ENCODE measurements at regions not wholly inside any gene's neighbourhood (a gene's known extent, or its start where the extent isn't known, plus 50 kb on each side); places are given as distances from the start of the nearest gene placed in this dataset.

DNA sequence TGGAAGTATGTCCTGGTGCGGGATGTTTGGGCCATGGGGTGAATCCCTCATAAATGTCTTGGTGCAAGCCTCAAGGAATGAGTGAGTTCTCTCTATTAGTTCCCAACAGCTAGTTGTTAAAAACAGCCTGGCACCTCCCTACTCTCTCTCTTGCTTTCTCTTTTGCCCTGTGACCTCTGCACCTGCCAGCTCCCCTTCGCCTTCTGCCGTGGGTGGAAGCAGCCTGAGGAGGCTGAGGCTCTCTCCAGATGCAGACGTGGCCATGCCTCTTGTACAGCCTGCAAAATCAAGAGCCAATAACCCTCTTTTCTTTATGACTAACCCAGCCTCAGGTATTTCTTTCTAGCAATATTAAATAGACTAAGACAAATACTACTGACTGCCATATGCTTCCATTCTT is 210.3 kb downstream of the POM121L12 start:
- CTCF ChIA-PET = no interaction called here
- POLR2A ChIA-PET = no interaction called here
- DNase-seq (ENCODE audit: extremely low spot score) = no peak
- TF ChIP-seq SUZ12 (IDR thresholded peaks at IDR 0.05) = no peak
- TF ChIP-seq L3MBTL2 (conservative IDR thresholded peaks at IDR 0.05) = no peak
- TF ChIP-seq, protein P1, sequence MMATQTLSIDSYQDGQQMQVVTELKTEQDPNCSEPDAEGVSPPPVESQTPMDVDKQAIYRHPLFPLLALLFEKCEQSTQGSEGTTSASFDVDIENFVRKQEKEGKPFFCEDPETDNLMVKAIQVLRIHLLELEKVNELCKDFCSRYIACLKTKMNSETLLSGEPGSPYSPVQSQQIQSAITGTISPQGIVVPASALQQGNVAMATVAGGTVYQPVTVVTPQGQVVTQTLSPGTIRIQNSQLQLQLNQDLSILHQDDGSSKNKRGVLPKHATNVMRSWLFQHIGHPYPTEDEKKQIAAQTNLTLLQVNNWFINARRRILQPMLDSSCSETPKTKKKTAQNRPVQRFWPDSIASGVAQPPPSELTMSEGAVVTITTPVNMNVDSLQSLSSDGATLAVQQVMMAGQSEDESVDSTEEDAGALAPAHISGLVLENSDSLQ (IDR thresholded peaks at IDR 0.05) = no peak
- TF ChIP-seq FOXK2 (IDR thresholded peaks at IDR 0.05) = no peak
- no peak for TF ChIP-seq SP1 (IDR thresholded peaks at IDR 0.05)
- TF ChIP-seq BHLHE40 (IDR thresholded peaks at IDR 0.05; ENCODE audit: borderline replicate concordance) = no peak
- no peak for TF ChIP-seq ELF4 (IDR thresholded peaks at IDR 0.05)
- TF ChIP-seq FOXM1 (IDR thresholded peaks at IDR 0.05; ENCODE audit: borderline replicate concordance) = no peak
- no peak for TF ChIP-seq ZNF384 (IDR thresholded peaks at IDR 0.05)
- TF ChIP-seq FOXA1 (IDR thresholded peaks at IDR 0.05) = no peak
- no peak for TF ChIP-seq CTBP1 (IDR thresholded peaks at IDR 0.05; ENCODE audit: borderline replicate concordance)
- no peak for TF ChIP-seq TARDBP (IDR thresholded peaks at IDR 0.05)
- no peak for TF ChIP-seq NFRKB (IDR thresholded peaks at IDR 0.05)
- no peak for TF ChIP-seq ARNT (IDR thresholded peaks at IDR 0.05)
- TF ChIP-seq LEF1 (IDR thresholded peaks at IDR 0.05; ENCODE audit: borderline replicate concordance) = no peak
- TF ChIP-seq HDGF (IDR thresholded peaks at IDR 0.05; ENCODE audit: borderline replicate concordance) = no peak

DNA sequence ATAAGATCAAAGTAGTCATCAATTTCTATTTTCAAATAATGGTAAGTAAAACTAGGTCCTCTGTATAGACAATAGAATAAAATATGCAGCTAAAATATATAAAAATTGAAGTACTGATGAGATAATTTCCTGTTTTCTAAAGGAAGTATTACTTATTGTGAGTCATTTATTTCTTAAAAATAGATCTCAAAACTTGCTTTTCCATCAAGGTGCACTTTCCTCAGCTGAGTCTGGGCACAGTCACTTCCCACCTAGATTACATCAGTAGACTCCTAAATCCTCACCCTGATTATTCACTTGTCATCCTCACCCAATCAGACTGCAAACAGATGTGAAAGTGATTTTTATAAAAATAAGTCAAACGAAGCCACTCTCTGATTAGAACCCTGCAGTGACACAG is 211.5 kb downstream of the POM121L12 start:
- DNase-seq (ENCODE audit: extremely low spot score) = no peak
- CTCF ChIA-PET = no interaction called here
- POLR2A ChIA-PET = no interaction called here
- no peak for TF ChIP-seq FOXM1 (IDR thresholded peaks at IDR 0.05; ENCODE audit: borderline replicate concordance)
- TF ChIP-seq SUZ12 (IDR thresholded peaks at IDR 0.05) = no peak
- no peak for TF ChIP-seq CTBP1 (IDR thresholded peaks at IDR 0.05; ENCODE audit: borderline replicate concordance)
- no peak for TF ChIP-seq HDGF (IDR thresholded peaks at IDR 0.05; ENCODE audit: borderline replicate concordance)
- TF ChIP-seq FOXK2 (IDR thresholded peaks at IDR 0.05) = no peak
- no peak for TF ChIP-seq SP1 (IDR thresholded peaks at IDR 0.05)

DNA sequence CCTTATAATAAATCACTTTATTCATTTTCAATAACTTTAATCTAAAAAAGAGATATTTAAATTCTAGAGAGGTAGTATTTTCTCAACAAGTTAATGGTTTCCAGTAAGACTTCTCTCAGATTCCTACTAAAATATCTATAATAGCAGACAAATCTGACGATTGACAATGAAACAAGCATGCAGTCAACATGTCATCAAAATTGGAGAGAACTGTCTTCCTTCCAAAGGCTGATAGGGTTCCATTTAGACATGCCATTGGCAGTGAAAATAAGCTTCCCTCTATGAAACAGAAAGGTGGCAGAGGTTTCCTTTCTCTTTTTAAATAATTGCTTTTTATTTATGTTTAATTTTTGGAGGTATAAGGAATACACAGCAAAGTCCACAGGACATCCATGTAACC is 217.1 kb downstream of the POM121L12 start:
- POLR2A ChIA-PET = no interaction called here
- TF ChIP-seq ARNT (IDR thresholded peaks at IDR 0.05) (no peak), FOXA1 (IDR thresholded peaks at IDR 0.05) (no peak), SP1 (IDR thresholded peaks at IDR 0.05) (no peak), NFRKB (IDR thresholded peaks at IDR 0.05) (no peak), TARDBP (IDR thresholded peaks at IDR 0.05) (no peak), BHLHE40 (IDR thresholded peaks at IDR 0.05; ENCODE audit: borderline replicate concordance) (no peak), ELF4 (IDR thresholded peaks at IDR 0.05) (no peak), CTBP1 (IDR thresholded peaks at IDR 0.05; ENCODE audit: borderline replicate concordance) (no peak), SUZ12 (IDR thresholded peaks at IDR 0.05) (no peak), LEF1 (IDR thresholded peaks at IDR 0.05; ENCODE audit: borderline replicate concordance) (no peak), HDGF (IDR thresholded peaks at IDR 0.05; ENCODE audit: borderline replicate concordance) (no peak), FOXK2 (IDR thresholded peaks at IDR 0.05) (no peak), ZNF384 (IDR thresholded peaks at IDR 0.05) (no peak), L3MBTL2 (conservative IDR thresholded peaks at IDR 0.05) (no peak), FOXM1 (IDR thresholded peaks at IDR 0.05; ENCODE audit: borderline replicate concordance) (no peak)
- TF ChIP-seq, protein P1 (IDR thresholded peaks at IDR 0.05) = no peak

DNA sequence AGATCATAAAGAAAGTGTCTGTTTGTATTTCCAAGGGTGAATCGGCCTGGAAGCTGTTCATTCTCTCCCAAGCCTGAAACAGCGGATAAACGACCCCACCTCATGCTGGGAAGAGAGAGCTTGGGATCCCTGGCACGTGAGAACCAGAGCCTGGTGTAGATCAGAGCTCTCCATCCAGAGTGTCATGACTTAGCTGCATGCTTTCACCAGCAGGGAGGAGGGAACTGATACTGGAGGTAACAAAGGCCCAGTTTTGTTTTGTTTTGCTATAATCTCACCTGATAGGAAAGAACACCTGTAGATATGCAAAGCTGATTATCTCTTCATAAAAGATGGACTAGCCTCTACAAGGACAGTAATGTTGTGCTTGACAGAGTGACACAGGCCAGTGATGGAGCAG is 236.6 kb downstream of the POM121L12 start:
- POLR2A ChIA-PET = no interaction called here
- CTCF ChIA-PET = no interaction called here
- no peak for DNase-seq (ENCODE audit: extremely low spot score)
- TF ChIP-seq ARNT (IDR thresholded peaks at IDR 0.05) (no peak), FOXA1 (IDR thresholded peaks at IDR 0.05) (no peak), TARDBP (IDR thresholded peaks at IDR 0.05) (no peak), L3MBTL2 (conservative IDR thresholded peaks at IDR 0.05) (no peak), HDGF (IDR thresholded peaks at IDR 0.05; ENCODE audit: borderline replicate concordance) (no peak), ELF4 (IDR thresholded peaks at IDR 0.05) (no peak), ZNF384 (IDR thresholded peaks at IDR 0.05) (no peak), SUZ12 (IDR thresholded peaks at IDR 0.05) (no peak), NFRKB (IDR thresholded peaks at IDR 0.05) (no peak), FOXK2 (IDR thresholded peaks at IDR 0.05) (no peak), BHLHE40 (IDR thresholded peaks at IDR 0.05; ENCODE audit: borderline replicate concordance) (no peak), SP1 (IDR thresholded peaks at IDR 0.05) (no peak)
- TF ChIP-seq, protein P1 (IDR thresholded peaks at IDR 0.05) = no peak

More for the DNA sequence above, 217.1 kb downstream of the POM121L12 start:
- DNase-seq (ENCODE audit: extremely low spot score) = no peak
- CTCF ChIA-PET = no interaction called here

DNA sequence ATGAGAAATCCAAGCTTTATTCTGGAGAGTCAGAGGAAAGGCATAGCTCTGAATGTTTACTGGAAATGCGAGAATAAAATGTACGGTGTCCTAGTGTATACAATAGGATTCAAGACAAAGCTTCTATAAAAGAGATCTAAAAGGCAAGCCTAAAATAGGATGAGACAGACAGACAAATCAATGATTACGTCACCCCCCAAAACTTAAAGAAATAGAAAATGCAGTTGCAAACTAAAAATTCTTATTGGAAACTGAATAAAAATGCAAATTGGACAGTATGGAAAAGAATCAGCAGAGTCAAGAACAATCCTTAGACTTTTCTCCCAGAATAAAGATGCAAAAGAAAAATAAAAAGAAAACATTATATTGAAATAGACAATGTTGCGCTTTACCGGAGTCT is 245.9 kb downstream of the POM121L12 start:
- ChIA-PET CTCF (no interaction called here), POLR2A (no interaction called here)
- TF ChIP-seq SUZ12 (IDR thresholded peaks at IDR 0.05) = no peak
- TF ChIP-seq FOXA1 (IDR thresholded peaks at IDR 0.05) = no peak
- no peak for TF ChIP-seq CTBP1 (IDR thresholded peaks at IDR 0.05; ENCODE audit: borderline replicate concordance)
- TF ChIP-seq L3MBTL2 (conservative IDR thresholded peaks at IDR 0.05) = no peak
- no peak for TF ChIP-seq FOXM1 (IDR thresholded peaks at IDR 0.05; ENCODE audit: borderline replicate concordance)
- TF ChIP-seq ELF4 (IDR thresholded peaks at IDR 0.05) = no peak
- TF ChIP-seq ZNF384 (IDR thresholded peaks at IDR 0.05) = no peak
- TF ChIP-seq FOXK2 (IDR thresholded peaks at IDR 0.05) = no peak
- TF ChIP-seq SP1 (IDR thresholded peaks at IDR 0.05) = no peak
- no peak for TF ChIP-seq ARNT (IDR thresholded peaks at IDR 0.05)
- no peak for TF ChIP-seq BHLHE40 (IDR thresholded peaks at IDR 0.05; ENCODE audit: borderline replicate concordance)
- DNase-seq (ENCODE audit: extremely low spot score) = no peak

DNA sequence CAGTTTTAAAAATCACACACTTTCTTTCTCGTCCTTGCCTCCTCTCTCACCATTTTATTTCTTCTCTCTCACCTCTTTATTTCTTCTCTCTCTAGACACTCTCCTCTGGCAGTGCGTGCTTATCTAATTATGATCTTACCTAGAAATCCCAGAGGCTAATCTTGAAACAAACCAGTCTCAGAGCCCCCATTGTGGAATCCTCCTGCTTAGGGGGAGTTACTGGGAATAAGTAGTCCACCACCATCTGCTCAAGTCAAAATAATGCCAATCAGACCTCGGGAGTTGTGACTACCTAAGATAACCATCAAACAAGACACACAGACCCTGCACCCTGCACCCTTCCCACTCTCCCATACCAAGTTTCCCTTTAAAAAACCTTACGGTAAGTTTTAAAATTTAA is 256.9 kb downstream of the POM121L12 start:
- ChIA-PET POLR2A (no interaction called here), CTCF (no interaction called here)
- DNase-seq (ENCODE audit: extremely low spot score) = no peak
- TF ChIP-seq NFRKB (IDR thresholded peaks at IDR 0.05) = no peak
- no peak for TF ChIP-seq FOXM1 (IDR thresholded peaks at IDR 0.05; ENCODE audit: borderline replicate concordance)
- TF ChIP-seq BHLHE40 (IDR thresholded peaks at IDR 0.05; ENCODE audit: borderline replicate concordance) = no peak
- no peak for TF ChIP-seq ZNF384 (IDR thresholded peaks at IDR 0.05)
- TF ChIP-seq FOXA1 (IDR thresholded peaks at IDR 0.05) = no peak
- no peak for TF ChIP-seq CTBP1 (IDR thresholded peaks at IDR 0.05; ENCODE audit: borderline replicate concordance)
- TF ChIP-seq SUZ12 (IDR thresholded peaks at IDR 0.05) = no peak
